Stomach (tissue), 4 donors: ENCODE measurements at regions not wholly inside any gene's neighbourhood (a gene's known extent, or its start where the extent isn't known, plus 50 kb on each side); places are given as distances from the start of the nearest gene placed in this dataset.

Source experiments
- CTCF ChIP-seq, 7 experiments: fragments of 450-650 bp in 4 of 7; fragments of 200-600 bp in 3 of 7; sonication (generic) in 3 of 7; IDR thresholded peaks; one replicate each; pipeline ENCODE4 v1.5.1; 2016 to 2019; ENCODE audit warnings: antibody characterized with exemption in 7 of 7, control low read depth in 2 of 7, mild to moderate bottlenecking in 1 of 7
- EP300 ChIP-seq: sonication (generic); formaldehyde crosslinking; IDR thresholded peaks from one replicate; pipeline ENCODE4 v1.6.1; 2017; ENCODE audit warnings: antibody characterized with exemption
- POLR2A ChIP-seq, 4 donors: fragments of 450-650 bp; IDR thresholded peaks; one replicate each; pipeline ENCODE4 v1.6.1; 2016; ENCODE audit warnings: antibody characterized with exemption in 4 of 4, control low read depth in 2 of 4, mild to moderate bottlenecking in 1 of 4, moderate library complexity in 1 of 4
- POLR2AphosphoS5 ChIP-seq, 3 donors: sonication (generic); formaldehyde crosslinking; IDR thresholded peaks; one replicate each; pipeline ENCODE4 v1.6.1; 2016; ENCODE audit warnings: antibody characterized with exemption in 3 of 3

GRCh38 chr2:209368914-209369313 is 54.9 kb upstream of the MAP2 start:
- TF ChIP-seq CTCF (IDR thresholded peaks at IDR 0.05): no peak
- no peak for TF ChIP-seq POLR2A (IDR thresholded peaks at IDR 0.05)
- peak in 2 of 3 donors; percentile 16 to 68 for TF ChIP-seq POLR2AphosphoS5 (IDR thresholded peaks at IDR 0.05)
- TF ChIP-seq EP300: no peak
